ENCODE measurements at regions not wholly inside any gene's neighbourhood (a gene's known extent, or its start where the extent isn't known, plus 50 kb on each side); places are given as distances from the start of the nearest gene placed in this dataset.

- Histone ChIP-seq H3K4me3 (ENCODE audit: low read depth, low read length) (no peak overlapping the region), H3K36me3 (ENCODE audit: control insufficient read depth, insufficient read depth, low read length) (no peaks in the 10 kb centered on the region), H3K27me3 (ENCODE audit: control insufficient read depth, insufficient read depth, low read length) (no peaks in the 10 kb centered on the region)
- DNase-seq (ENCODE audit: low read depth), result no peak
- TF ChIP-seq CTCF (IDR thresholded peaks at IDR 0.05; ENCODE audit: insufficient read depth, low read length, poor library complexity, severe bottlenecking), result no peak
These were observed 333.4 kb downstream of the MAF start for GRCh38 chr16:79267146-79267545.

GRCh38 chr16:79265701-79266100 is 334.8 kb downstream of the MAF start:
- H3K27me3 ChIP-seq (ENCODE audit: control insufficient read depth, insufficient read depth, low read length), result no peaks in the 10 kb centered on the region
- H3K36me3 ChIP-seq (ENCODE audit: control insufficient read depth, insufficient read depth, low read length), result no peaks in the 10 kb centered on the region
- TF ChIP-seq CTCF (IDR thresholded peaks at IDR 0.05; ENCODE audit: insufficient read depth, low read length, poor library complexity, severe bottlenecking), result no peak
- H3K4me3 ChIP-seq (ENCODE audit: low read depth, low read length), result no peak overlapping the region
- DNase-seq (ENCODE audit: low read depth), result no peak

GRCh38 chr16:79265196-79265595 is 335.3 kb downstream of the MAF start:
- Histone ChIP-seq H3K27me3 (ENCODE audit: control insufficient read depth, insufficient read depth, low read length) (no peaks in the 10 kb centered on the region), H3K36me3 (ENCODE audit: control insufficient read depth, insufficient read depth, low read length) (no peaks in the 10 kb centered on the region), H3K4me3 (ENCODE audit: low read depth, low read length) (no peak overlapping the region)
- TF ChIP-seq CTCF (IDR thresholded peaks at IDR 0.05; ENCODE audit: insufficient read depth, low read length, poor library complexity, severe bottlenecking), result no peak
- no peak for DNase-seq (ENCODE audit: low read depth)

GRCh38 chr16:79264237-79265109 is 336.1 kb downstream of the MAF start:
- no peaks in the 10 kb centered on the region for H3K36me3 ChIP-seq (ENCODE audit: control insufficient read depth, insufficient read depth, low read length)
- no peak for DNase-seq (ENCODE audit: low read depth)
- TF ChIP-seq CTCF (IDR thresholded peaks at IDR 0.05; ENCODE audit: insufficient read depth, low read length, poor library complexity, severe bottlenecking), result no peak
- H3K4me3 ChIP-seq (ENCODE audit: low read depth, low read length), result no peak overlapping the region
- no peaks in the 10 kb centered on the region for H3K27me3 ChIP-seq (ENCODE audit: control insufficient read depth, insufficient read depth, low read length)

GRCh38 chr16:79263425-79263824 is 337.1 kb downstream of the MAF start:
- H3K27me3 ChIP-seq (ENCODE audit: control insufficient read depth, insufficient read depth, low read length), result no peaks in the 10 kb centered on the region
- no peak for DNase-seq (ENCODE audit: low read depth)
- TF ChIP-seq CTCF (IDR thresholded peaks at IDR 0.05; ENCODE audit: insufficient read depth, low read length, poor library complexity, severe bottlenecking), result no peak
- no peak overlapping the region for H3K4me3 ChIP-seq (ENCODE audit: low read depth, low read length)
- H3K36me3 ChIP-seq (ENCODE audit: control insufficient read depth, insufficient read depth, low read length), result no peaks in the 10 kb centered on the region
